ENCODE measurements at regions not wholly inside any gene's neighbourhood (a gene's known extent, or its start where the extent isn't known, plus 50 kb on each side); places are given as distances from the start of the nearest gene placed in this dataset.

- Histone ChIP-seq H3F3A (ENCODE audit: insufficient read depth, low read depth) (no peaks in the 10 kb centered on the region), H3K27me3 (ENCODE audit: insufficient read depth, low read depth) (no peaks in the 10 kb centered on the region), H3K9me2 (ENCODE audit: insufficient read depth) (no peaks in the 10 kb centered on the region), H2AFZ (no peak overlapping the region), H3K4me2 (no peak overlapping the region), H4K20me1 (ENCODE audit: insufficient read depth) (no peaks in the 10 kb centered on the region), H3K36me3 (ENCODE audit: low read depth) (no peaks in the 10 kb centered on the region), H3K4me3 (no peak overlapping the region), H3K27ac (no peak overlapping the region), H3K9me3 (ENCODE audit: insufficient read depth, low read depth) (no peaks in the 10 kb centered on the region), H3K4me1 (replicated peaks; ENCODE audit: insufficient read depth) (no peaks in the 10 kb centered on the region), H3K79me2 (ENCODE audit: low read depth) (no peaks in the 10 kb centered on the region)
- ChIA-PET POLR2A (ENCODE audit: unreplicated experiment) (no interaction called here), CTCF (no interaction called here)
- no peak for TF ChIP-seq CTCF (conservative IDR thresholded peaks at IDR 0.05)
- TF ChIP-seq EZH2 (IDR thresholded peaks at IDR 0.05; ENCODE audit: low read depth) = no peak
- intact Hi-C loops (cut with micrococcal nuclease; ENCODE audit: unreplicated experiment) = no loop called here
- no peak for DNase-seq
- BruUV-seq (replicated peaks) = no TSS peak
Observed at GRCh38 chr6:1515781-1516180, 93.9 kb upstream of the FOXC1 start.

DNA sequence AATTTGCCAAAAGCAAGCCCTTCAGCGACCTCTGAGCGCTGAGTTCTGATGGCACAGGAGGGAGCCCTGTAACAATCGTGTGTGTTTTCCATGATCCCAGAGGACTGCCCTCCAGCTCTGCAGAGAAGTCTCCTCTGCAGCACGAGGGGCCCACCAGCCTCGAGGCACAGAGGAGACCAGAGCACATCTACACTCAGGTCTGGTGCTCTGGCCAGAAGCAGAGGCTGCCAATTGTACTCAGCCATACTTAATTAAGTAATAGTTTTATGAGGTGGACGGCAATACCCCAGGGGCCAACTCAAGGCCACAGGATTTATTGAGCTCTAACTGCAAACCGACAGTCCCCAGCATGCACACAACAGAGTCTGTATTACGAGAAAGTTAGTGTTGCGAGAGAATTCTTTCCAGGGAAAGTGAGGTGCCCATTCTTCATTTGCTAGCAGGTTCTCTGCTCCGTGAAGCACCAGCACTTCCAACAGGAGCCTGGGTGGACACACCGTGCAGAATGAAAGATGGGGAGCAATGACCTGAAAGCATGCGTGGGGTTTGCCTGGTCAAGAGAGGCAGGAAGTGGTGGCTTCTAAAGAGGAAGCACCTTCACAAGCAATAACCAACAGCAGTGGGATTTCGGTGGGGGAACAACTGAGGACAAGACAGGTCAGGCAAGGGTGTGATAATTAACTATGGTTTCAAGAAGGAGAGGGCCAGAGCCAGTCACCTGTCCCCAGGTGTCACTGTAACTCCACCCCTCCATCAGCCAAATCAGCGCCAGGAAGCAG is 92.8 kb upstream of the FOXC1 start:
- Histone ChIP-seq H3K27ac (no peak overlapping the region), H3K79me2 (ENCODE audit: low read depth) (no peaks in the 10 kb centered on the region), H3K9me3 (ENCODE audit: insufficient read depth, low read depth) (no peaks in the 10 kb centered on the region), H3K4me3 (no peak overlapping the region), H3K4me2 (no peak overlapping the region), H3K9me2 (ENCODE audit: insufficient read depth) (no peaks in the 10 kb centered on the region), H4K20me1 (ENCODE audit: insufficient read depth) (no peaks in the 10 kb centered on the region), H2AFZ (no peak overlapping the region), H3K4me1 (replicated peaks; ENCODE audit: insufficient read depth) (no peaks in the 10 kb centered on the region), H3K27me3 (ENCODE audit: insufficient read depth, low read depth) (no peaks in the 10 kb centered on the region; the same call in 1 of the 2 replicates), H3F3A (ENCODE audit: insufficient read depth, low read depth) (no peaks in the 10 kb centered on the region), H3K36me3 (ENCODE audit: low read depth) (no peaks in the 10 kb centered on the region)
- ChIA-PET POLR2A (ENCODE audit: unreplicated experiment) (no interaction called here), CTCF (no interaction called here)
- DNase-seq = no peak
- no TSS peak for BruUV-seq (replicated peaks)
- intact Hi-C loops (cut with micrococcal nuclease; ENCODE audit: unreplicated experiment) = no loop called here
- no peak for TF ChIP-seq EZH2 (IDR thresholded peaks at IDR 0.05; ENCODE audit: low read depth)
- no peak for TF ChIP-seq CTCF (conservative IDR thresholded peaks at IDR 0.05)

DNA sequence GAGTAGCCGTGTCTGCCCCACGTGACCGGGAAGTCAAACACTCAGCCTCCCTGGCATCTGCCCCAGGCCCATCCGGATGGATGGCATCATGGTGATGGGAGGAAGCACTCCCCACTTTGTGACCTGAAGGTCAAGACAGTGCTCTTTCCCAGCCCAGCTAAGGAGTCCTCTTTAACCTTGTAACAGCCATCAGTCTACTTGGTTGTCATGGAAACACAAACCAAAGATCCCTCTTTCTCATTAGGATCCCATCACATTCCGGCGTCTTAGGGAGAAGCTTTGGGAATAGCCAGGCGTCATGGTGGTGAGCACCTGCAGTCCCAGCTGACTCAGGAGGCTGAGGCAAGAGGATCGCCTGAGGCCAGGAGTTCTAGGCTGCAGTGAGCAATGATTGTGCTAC is 90.9 kb upstream of the FOXC1 start:
- Histone ChIP-seq H3K27ac (no peak overlapping the region), H3K4me2 (no peak overlapping the region), H3F3A (ENCODE audit: insufficient read depth, low read depth) (no peaks in the 10 kb centered on the region), H3K79me2 (ENCODE audit: low read depth) (no peaks in the 10 kb centered on the region), H3K27me3 (ENCODE audit: insufficient read depth, low read depth) (no peaks in the 10 kb centered on the region; the same call in 1 of the 2 replicates), H2AFZ (no peak overlapping the region), H3K9me2 (ENCODE audit: insufficient read depth) (no peaks in the 10 kb centered on the region), H3K4me1 (replicated peaks; ENCODE audit: insufficient read depth) (no peaks in the 10 kb centered on the region), H3K36me3 (ENCODE audit: low read depth) (no peaks in the 10 kb centered on the region), H4K20me1 (ENCODE audit: insufficient read depth) (no peaks in the 10 kb centered on the region), H3K4me3 (no peak overlapping the region), H3K9me3 (ENCODE audit: insufficient read depth, low read depth) (no peaks in the 10 kb centered on the region)
- ChIA-PET POLR2A (ENCODE audit: unreplicated experiment) (no interaction called here), CTCF (no interaction called here)
- intact Hi-C loops (cut with micrococcal nuclease; ENCODE audit: unreplicated experiment) = no loop called here
- TF ChIP-seq EZH2 (IDR thresholded peaks at IDR 0.05; ENCODE audit: low read depth) (no peak), CTCF (conservative IDR thresholded peaks at IDR 0.05) (no peak)
- BruUV-seq (replicated peaks) = no TSS peak
- no peak for DNase-seq

Data from PC-9 (cell line).